GM12878 (cell line): ENCODE measurements at regions not wholly inside any gene's neighbourhood (a gene's known extent, or its start where the extent isn't known, plus 50 kb on each side); places are given as distances from the start of the nearest gene placed in this dataset.

Experiments
- ATAC-seq: fragments of 200-7000 bp; cut with Tn5 transposase; 3 replicates; pipeline ENCODE4 v1.9.1; 2020; ENCODE audit warnings: mild to moderate bottlenecking, moderate library complexity
- BruUV-seq: library from RNA; stranded (reverse); fragments of 400-500 nt; replicated peaks from 2 replicates; lab custom pipeline; 2021; lab: Mats Ljungman, UMichigan
- CTCF ChIA-PET: fragments of 300-600 bp; sonication (Branson Sonifier 250); formaldehyde crosslinking; extraction: SDS; loops from one replicate; lab custom pipeline; 2021; ENCODE audit warnings: inconsistent platforms; lab: Yijun Ruan, JAX
- POLR2A ChIA-PET: fragments of 350-600 bp; formaldehyde crosslinking; extraction: SDS; loops from one replicate; lab custom pipeline; 2021; ENCODE audit warnings: inconsistent platforms; lab: Charles Lee
- RAD21 ChIA-PET: fragments of 300-600 bp; sonication (Branson Sonifier 250); formaldehyde crosslinking; loops from one replicate; lab custom pipeline; 2023; ENCODE audit warnings: antibody characterized with exemption; ENCODE audit not compliant: unreplicated experiment; lab: Charles Lee
- SMC1A ChIA-PET: fragments of 300-600 bp; sonication (Branson Sonifier 250); formaldehyde crosslinking; loops from one replicate; lab custom pipeline; 2023; ENCODE audit not compliant: unreplicated experiment, uncharacterized antibody; lab: Charles Lee
- DNase-seq: peaks from one replicate; pipeline ENCODE4 v3.0.0-alpha.2; 2011; ENCODE audit warnings: low read depth, low spot score
- FAIRE-seq: peaks from 3 replicates; lab custom pipeline; 2011; peaks lifted over from hg19 to GRCh38; lab: Jason Lieb, UNC
- H2AFZ ChIP-seq: 2 replicates; pipeline ENCODE4 v1.6.0; 2011; ENCODE audit warnings: low read depth, low read length, control low read depth; ENCODE audit not compliant: control insufficient read depth
- H3K27ac ChIP-seq: 2 replicates; pipeline ENCODE4 v1.5.1; 2011; ENCODE audit warnings: control low read depth; ENCODE audit not compliant: control insufficient read depth, insufficient read depth
- H3K27me3 ChIP-seq, 2 experiments: replicated peaks in 1 of 2; 2 replicates each; pipeline versions ENCODE4 v1.6.0 to v1.6.1; 2011; ENCODE audit warnings: low read length in 1 of 2; ENCODE audit not compliant: control insufficient read depth in 2 of 2, insufficient read depth in 2 of 2
- H3K36me3 ChIP-seq, 2 experiments: 2 replicates each; pipeline ENCODE4 v1.5.1; 2011; ENCODE audit warnings: low read length in 1 of 2; ENCODE audit not compliant: control insufficient read depth in 2 of 2, insufficient read depth in 2 of 2
- H3K4me1 ChIP-seq: 2 replicates; pipeline ENCODE4 v1.6.1; 2011; ENCODE audit warnings: mild to moderate bottlenecking, low read length, moderate library complexity, mixed read lengths; ENCODE audit not compliant: control insufficient read depth, insufficient read depth
- H3K4me2 ChIP-seq: 2 replicates; pipeline ENCODE4 v1.6.0; 2011; ENCODE audit warnings: control low read depth; ENCODE audit not compliant: control insufficient read depth, insufficient read depth
- H3K4me3 ChIP-seq: fragments of 200-600 bp; sonication (generic); 2 replicates; pipeline ENCODE4 v1.5.1; 2016
- H3K79me2 ChIP-seq: 2 replicates; pipeline ENCODE4 v1.6.0; 2011; ENCODE audit warnings: low read length; ENCODE audit not compliant: control insufficient read depth, insufficient read depth
- H3K9ac ChIP-seq: 2 replicates; pipeline ENCODE4 v1.8.0; 2011; ENCODE audit warnings: low read length, control low read depth, mixed read lengths; ENCODE audit not compliant: control insufficient read depth, insufficient read depth
- H3K9me3 ChIP-seq: replicated peaks from 3 replicates; pipeline ENCODE4 v1.5.1; 2011; ENCODE audit warnings: mild to moderate bottlenecking, low read length; ENCODE audit not compliant: control insufficient read depth, insufficient read depth
- H4K20me1 ChIP-seq: 2 replicates; pipeline ENCODE4 v1.6.0; 2011; ENCODE audit not compliant: control insufficient read depth, insufficient read depth
- MTA3 ChIP-seq: IDR thresholded peaks from 2 replicates; pipeline ENCODE4 v1.6.1; 2012; ENCODE audit warnings: low read length, inconsistent platforms, borderline replicate concordance
- NFYB ChIP-seq: IDR thresholded peaks from 2 replicates; pipeline ENCODE4 v1.6.1; 2011; ENCODE audit warnings: low read depth, mild to moderate bottlenecking, low read length, improper control_type of control experiment, moderate library complexity; ENCODE audit not compliant: insufficient read depth
- NR2C1 ChIP-seq: fragments of 450-650 bp; IDR thresholded peaks from 2 replicates; pipeline ENCODE4 v1.6.1; 2017; ENCODE audit warnings: antibody characterized with exemption, mild to moderate bottlenecking, moderate library complexity
- SMAD5 ChIP-seq: IDR thresholded peaks from 2 replicates; pipeline ENCODE4 v1.6.1; 2016; ENCODE audit warnings: antibody characterized with exemption, low read depth
- SPI1 ChIP-seq: IDR thresholded peaks from 2 replicates; pipeline ENCODE4 v1.6.1; 2011; ENCODE audit warnings: low read depth, mild to moderate bottlenecking, low read length, moderate library complexity, borderline replicate concordance; ENCODE audit not compliant: insufficient read depth
- SREBF2 ChIP-seq: IDR thresholded peaks from 2 replicates; pipeline ENCODE4 v1.6.1; 2012; ENCODE audit warnings: mild to moderate bottlenecking, low read length
- TBL1XR1 ChIP-seq: IDR thresholded peaks from 2 replicates; pipeline ENCODE4 v1.6.1; 2012; ENCODE audit warnings: low read depth, low read length, improper control_type of control experiment
- ZNF207 ChIP-seq: fragments of 450-650 bp; IDR thresholded peaks from 2 replicates; pipeline ENCODE4 v1.6.1; 2014; ENCODE audit warnings: antibody characterized with exemption, mild to moderate bottlenecking, borderline replicate concordance
- WGBS: methylation state at CpG from one replicate; pipeline ENCODE4 v1.1.6; 2016; ENCODE audit warnings: low lambda C conversion rate; ENCODE audit not compliant: insufficient replicate concordance, insufficient coverage; ENCODE audit errors: missing lambda C conversion rate; 5-methylcytosine and 5-hydroxymethylcytosine counted together
- in situ Hi-C: fragments of 300-500 bp; cut with MboI; formaldehyde crosslinking; loops from 9 replicates; pipeline ENCODE4 v1.14.3; 2018; ENCODE audit warnings: mixed read lengths
- intact Hi-C: fragments of 100-400 bp; cut with micrococcal nuclease; formaldehyde crosslinking; loops from one replicate; pipeline ENCODE4 v1.14.2; 2022; ENCODE audit not compliant: unreplicated experiment
- TF ChIP-seq, protein P1 (sequence below): IDR thresholded peaks from 2 replicates; pipeline ENCODE4 v1.6.1; 2012; ENCODE audit warnings: low read depth, low read length, improper control_type of control experiment
- TF ChIP-seq, protein P2 (sequence below): IDR thresholded peaks from 2 replicates; pipeline ENCODE4 v1.6.1; 2012; ENCODE audit warnings: mild to moderate bottlenecking, low read depth, low read length
- TF ChIP-seq, protein P3 (sequence below): fragments of 450-650 bp; IDR thresholded peaks from 2 replicates; pipeline ENCODE4 v1.6.1; 2017; ENCODE audit warnings: mild to moderate bottlenecking, moderate library complexity

DNA sequence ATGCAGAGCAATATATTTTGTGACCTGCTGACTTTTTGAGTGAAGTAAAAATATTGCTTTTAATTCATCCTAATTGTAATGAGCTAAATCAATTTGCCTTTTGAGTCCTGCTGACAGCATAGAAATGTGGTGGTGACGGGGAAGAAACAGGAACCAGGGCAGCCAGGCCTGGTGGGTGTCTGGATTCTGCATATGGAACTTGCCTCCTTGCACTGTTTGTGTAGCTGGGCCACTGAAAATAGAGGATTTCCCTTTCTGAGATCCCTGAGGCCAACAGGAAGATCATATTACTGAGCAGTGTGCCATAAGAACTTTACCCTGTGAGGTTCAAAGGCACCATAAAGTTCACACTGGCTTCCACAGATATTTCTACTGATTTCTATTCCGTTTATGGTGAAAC is 488.4 kb upstream of the AKR1E2 start:
- Histone ChIP-seq H3K9me3 (peaks cover 12% of the 10 kb centered on the region), H2AFZ (no peak overlapping the region), H3K27me3 (no peaks in the 10 kb centered on the region), H3K4me3 (no peak overlapping the region), H3K27ac (no peak overlapping the region), H3K9ac (no peak overlapping the region), H3K36me3 (no peaks in the 10 kb centered on the region), H3K4me1 (no peaks in the 10 kb centered on the region), H4K20me1 (no peaks in the 10 kb centered on the region), H3K4me2 (no peak overlapping the region), H3K79me2 (no peaks in the 10 kb centered on the region)
- DNase-seq: no peak
- TF ChIP-seq SREBF2 (no peak), ZNF207 (no peak), NFYB (no peak), TBL1XR1 (no peak), NR2C1 (no peak), MTA3 (no peak), SPI1 (no peak), SMAD5 (no peak)
- TF ChIP-seq, protein P1, sequence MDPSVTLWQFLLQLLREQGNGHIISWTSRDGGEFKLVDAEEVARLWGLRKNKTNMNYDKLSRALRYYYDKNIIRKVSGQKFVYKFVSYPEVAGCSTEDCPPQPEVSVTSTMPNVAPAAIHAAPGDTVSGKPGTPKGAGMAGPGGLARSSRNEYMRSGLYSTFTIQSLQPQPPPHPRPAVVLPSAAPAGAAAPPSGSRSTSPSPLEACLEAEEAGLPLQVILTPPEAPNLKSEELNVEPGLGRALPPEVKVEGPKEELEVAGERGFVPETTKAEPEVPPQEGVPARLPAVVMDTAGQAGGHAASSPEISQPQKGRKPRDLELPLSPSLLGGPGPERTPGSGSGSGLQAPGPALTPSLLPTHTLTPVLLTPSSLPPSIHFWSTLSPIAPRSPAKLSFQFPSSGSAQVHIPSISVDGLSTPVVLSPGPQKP: no peak
- TF ChIP-seq, protein P2, sequence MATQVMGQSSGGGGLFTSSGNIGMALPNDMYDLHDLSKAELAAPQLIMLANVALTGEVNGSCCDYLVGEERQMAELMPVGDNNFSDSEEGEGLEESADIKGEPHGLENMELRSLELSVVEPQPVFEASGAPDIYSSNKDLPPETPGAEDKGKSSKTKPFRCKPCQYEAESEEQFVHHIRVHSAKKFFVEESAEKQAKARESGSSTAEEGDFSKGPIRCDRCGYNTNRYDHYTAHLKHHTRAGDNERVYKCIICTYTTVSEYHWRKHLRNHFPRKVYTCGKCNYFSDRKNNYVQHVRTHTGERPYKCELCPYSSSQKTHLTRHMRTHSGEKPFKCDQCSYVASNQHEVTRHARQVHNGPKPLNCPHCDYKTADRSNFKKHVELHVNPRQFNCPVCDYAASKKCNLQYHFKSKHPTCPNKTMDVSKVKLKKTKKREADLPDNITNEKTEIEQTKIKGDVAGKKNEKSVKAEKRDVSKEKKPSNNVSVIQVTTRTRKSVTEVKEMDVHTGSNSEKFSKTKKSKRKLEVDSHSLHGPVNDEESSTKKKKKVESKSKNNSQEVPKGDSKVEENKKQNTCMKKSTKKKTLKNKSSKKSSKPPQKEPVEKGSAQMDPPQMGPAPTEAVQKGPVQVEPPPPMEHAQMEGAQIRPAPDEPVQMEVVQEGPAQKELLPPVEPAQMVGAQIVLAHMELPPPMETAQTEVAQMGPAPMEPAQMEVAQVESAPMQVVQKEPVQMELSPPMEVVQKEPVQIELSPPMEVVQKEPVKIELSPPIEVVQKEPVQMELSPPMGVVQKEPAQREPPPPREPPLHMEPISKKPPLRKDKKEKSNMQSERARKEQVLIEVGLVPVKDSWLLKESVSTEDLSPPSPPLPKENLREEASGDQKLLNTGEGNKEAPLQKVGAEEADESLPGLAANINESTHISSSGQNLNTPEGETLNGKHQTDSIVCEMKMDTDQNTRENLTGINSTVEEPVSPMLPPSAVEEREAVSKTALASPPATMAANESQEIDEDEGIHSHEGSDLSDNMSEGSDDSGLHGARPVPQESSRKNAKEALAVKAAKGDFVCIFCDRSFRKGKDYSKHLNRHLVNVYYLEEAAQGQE: no peak
- TF ChIP-seq, protein P3, sequence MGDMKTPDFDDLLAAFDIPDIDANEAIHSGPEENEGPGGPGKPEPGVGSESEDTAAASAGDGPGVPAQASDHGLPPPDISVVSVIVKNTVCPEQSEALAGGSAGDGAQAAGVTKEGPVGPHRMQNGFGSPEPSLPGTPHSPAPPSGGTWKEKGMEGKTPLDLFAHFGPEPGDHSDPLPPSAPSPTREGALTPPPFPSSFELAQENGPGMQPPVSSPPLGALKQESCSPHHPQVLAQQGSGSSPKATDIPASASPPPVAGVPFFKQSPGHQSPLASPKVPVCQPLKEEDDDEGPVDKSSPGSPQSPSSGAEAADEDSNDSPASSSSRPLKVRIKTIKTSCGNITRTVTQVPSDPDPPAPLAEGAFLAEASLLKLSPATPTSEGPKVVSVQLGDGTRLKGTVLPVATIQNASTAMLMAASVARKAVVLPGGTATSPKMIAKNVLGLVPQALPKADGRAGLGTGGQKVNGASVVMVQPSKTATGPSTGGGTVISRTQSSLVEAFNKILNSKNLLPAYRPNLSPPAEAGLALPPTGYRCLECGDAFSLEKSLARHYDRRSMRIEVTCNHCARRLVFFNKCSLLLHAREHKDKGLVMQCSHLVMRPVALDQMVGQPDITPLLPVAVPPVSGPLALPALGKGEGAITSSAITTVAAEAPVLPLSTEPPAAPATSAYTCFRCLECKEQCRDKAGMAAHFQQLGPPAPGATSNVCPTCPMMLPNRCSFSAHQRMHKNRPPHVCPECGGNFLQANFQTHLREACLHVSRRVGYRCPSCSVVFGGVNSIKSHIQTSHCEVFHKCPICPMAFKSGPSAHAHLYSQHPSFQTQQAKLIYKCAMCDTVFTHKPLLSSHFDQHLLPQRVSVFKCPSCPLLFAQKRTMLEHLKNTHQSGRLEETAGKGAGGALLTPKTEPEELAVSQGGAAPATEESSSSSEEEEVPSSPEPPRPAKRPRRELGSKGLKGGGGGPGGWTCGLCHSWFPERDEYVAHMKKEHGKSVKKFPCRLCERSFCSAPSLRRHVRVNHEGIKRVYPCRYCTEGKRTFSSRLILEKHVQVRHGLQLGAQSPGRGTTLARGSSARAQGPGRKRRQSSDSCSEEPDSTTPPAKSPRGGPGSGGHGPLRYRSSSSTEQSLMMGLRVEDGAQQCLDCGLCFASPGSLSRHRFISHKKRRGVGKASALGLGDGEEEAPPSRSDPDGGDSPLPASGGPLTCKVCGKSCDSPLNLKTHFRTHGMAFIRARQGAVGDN: no peak
- POLR2A ChIA-PET: no interaction called here
- BruUV-seq: no TSS peak
- FAIRE-seq: no peak
- CTCF ChIA-PET: no interaction called here
- no peak for ATAC-seq
- WGBS: 0% methylated on average over 2 of the region's 2 CpGs
- in situ Hi-C loops (no loop called here), intact Hi-C loops (no loop called here)
- SMC1A ChIA-PET: no interaction called here
- RAD21 ChIA-PET: no interaction called here
